B cell (primary cell): ENCODE measurements at regions not wholly inside any gene's neighbourhood (a gene's known extent, or its start where the extent isn't known, plus 50 kb on each side); places are given as distances from the start of the nearest gene placed in this dataset.

Experiments
- ATAC-seq: fragments of 200-7000 bp; cut with Tn5 transposase; one replicate; pipeline ENCODE4 v1.10.0; 2021; ENCODE audit warnings: low read depth, mild to moderate bottlenecking, moderate number of reproducible peaks, moderate library complexity
- CTCF ChIA-PET: fragments of 350-600 bp; sonication (Branson Sonifier 250); formaldehyde crosslinking; loops from one replicate; lab custom pipeline; 2021; ENCODE audit warnings: antibody characterized with exemption, inconsistent platforms; lab: Charles Lee
- POLR2A ChIA-PET: fragments of 350-600 bp; sonication (Branson Sonifier 250); formaldehyde crosslinking; loops from one replicate; lab custom pipeline; 2021; ENCODE audit warnings: antibody characterized with exemption; lab: Charles Lee
- DNase-seq: peaks from one replicate; pipeline ENCODE4 v3.0.0; 2013
- H2AFZ ChIP-seq: 2 replicates; pipeline ENCODE4 v1.6.1; 2012; ENCODE audit warnings: mild to moderate bottlenecking, low read depth, low read length; ENCODE audit not compliant: insufficient read depth, poor library complexity, severe bottlenecking
- H3K27ac ChIP-seq, 2 donors: 1 replicate in 1 of 2; 2 replicates in 1 of 2; pipeline ENCODE4 v1.5.1; 2012 to 2013; ENCODE audit warnings: low read length in 2 of 2, mild to moderate bottlenecking in 2 of 2, moderate library complexity in 1 of 2
- H3K27me3 ChIP-seq, 4 experiments: fragments of 200-600 bp in 1 of 4; sonication (generic) in 1 of 4; replicated peaks in 1 of 4; 1 replicate in 2 of 4; 2 replicates in 2 of 4; pipeline versions ENCODE4 v1.6.1 to v1.7.0; 2013 to 2016; ENCODE audit warnings: low read length in 3 of 4, mild to moderate bottlenecking in 2 of 4, mixed read lengths in 1 of 4, moderate library complexity in 1 of 4; ENCODE audit not compliant: insufficient read depth in 4 of 4, control insufficient read depth in 3 of 4; ENCODE audit errors: control extremely low read depth in 1 of 4
- H3K36me3 ChIP-seq, 2 experiments: replicated peaks in 1 of 2; 1 replicate in 1 of 2; 2 replicates in 1 of 2; pipeline versions ENCODE4 v1.6.1 to v1.7.1; 2013; ENCODE audit warnings: low read length in 1 of 2; ENCODE audit not compliant: insufficient read depth in 2 of 2, control insufficient read depth in 1 of 2; ENCODE audit errors: control extremely low read depth in 1 of 2, extremely low read depth in 1 of 2
- H3K4me1 ChIP-seq, 2 donors: fragments of 200-600 bp in 1 of 2; sonication (generic) in 1 of 2; 1 replicate in 1 of 2; 2 replicates in 1 of 2; pipeline versions ENCODE4 v1.5.1 to v1.6.1; 2013 to 2017; ENCODE audit warnings: low read length in 2 of 2; ENCODE audit not compliant: control insufficient read depth in 2 of 2, insufficient read depth in 2 of 2
- H3K4me2 ChIP-seq: replicated peaks from 2 replicates; pipeline ENCODE3; 2012; ENCODE audit warnings: mild to moderate bottlenecking, low read depth, low read length; ENCODE audit not compliant: poor library complexity, severe bottlenecking
- H3K4me3 ChIP-seq, 5 experiments: fragments of 200-600 bp in 1 of 5; sonication (generic) in 1 of 5; 1 replicate in 3 of 5; 2 replicates in 2 of 5; pipeline versions ENCODE4 v1.5.1 to v1.7.0; 2011 to 2016; ENCODE audit warnings: low read length in 4 of 5, mild to moderate bottlenecking in 4 of 5, low read depth in 2 of 5, control low read depth in 1 of 5, moderate library complexity in 1 of 5; ENCODE audit not compliant: insufficient read depth in 1 of 5; ENCODE audit errors: control extremely low read depth in 1 of 5, extremely low read depth in 1 of 5
- H3K79me2 ChIP-seq: fragments of 200-600 bp; sonication (generic); one replicate; pipeline ENCODE4 v1.6.0; 2016; ENCODE audit warnings: low read length; ENCODE audit not compliant: control insufficient read depth, insufficient read depth
- H3K9ac ChIP-seq: fragments of 200-600 bp; sonication (generic); 2 replicates; pipeline ENCODE4 v1.6.1; 2017; ENCODE audit warnings: mild to moderate bottlenecking, low read length, moderate library complexity
- H3K9me3 ChIP-seq, 3 donors: one replicate each; pipeline versions ENCODE4 v1.6.1 to v1.7.1; 2013; ENCODE audit warnings: low read length in 2 of 3; ENCODE audit not compliant: control insufficient read depth in 2 of 3, insufficient read depth in 1 of 3; ENCODE audit errors: control extremely low read depth in 1 of 3
- H4K20me1 ChIP-seq: 2 replicates; pipeline ENCODE4 v1.6.0; 2012; ENCODE audit warnings: mild to moderate bottlenecking, low read length; ENCODE audit not compliant: insufficient read depth, control insufficient read depth, poor library complexity, severe bottlenecking
- H3K27ac Mint-ChIP-seq: one replicate; pipeline ENCODE4 v1.8.0; 2021; ENCODE audit warnings: mixed read lengths
- H3K27me3 Mint-ChIP-seq: one replicate; pipeline ENCODE4 v1.8.0; 2021; ENCODE audit warnings: mixed read lengths
- H3K4me1 Mint-ChIP-seq: one replicate; pipeline ENCODE4 v1.8.0; 2021; ENCODE audit warnings: mixed read lengths
- H3K4me3 Mint-ChIP-seq: one replicate; pipeline ENCODE4 v1.8.0; 2021; ENCODE audit warnings: mixed read lengths
- H3K9me3 Mint-ChIP-seq: one replicate; pipeline ENCODE4 v1.8.0; 2022; ENCODE audit warnings: mixed read lengths; ENCODE audit not compliant: insufficient read depth
- CTCF ChIP-seq: fragments of 200-600 bp; IDR thresholded peaks from one replicate; pipeline ENCODE4 v1.8.0; 2022; ENCODE audit warnings: antibody characterized with exemption, mild to moderate bottlenecking
- EZH2 ChIP-seq: IDR thresholded peaks from 2 replicates; pipeline ENCODE4 v1.6.1; 2012; ENCODE audit warnings: borderline replicate concordance, low read depth, mild to moderate bottlenecking, moderate library complexity, low read length; ENCODE audit not compliant: insufficient read depth, poor library complexity, severe bottlenecking
- WGBS: methylation state at CpG from one replicate; pipeline ENCODE4 v1.1.5; 2013; ENCODE audit warnings: missing lambda C conversion rate; ENCODE audit not compliant: insufficient coverage; 5-methylcytosine and 5-hydroxymethylcytosine counted together
- intact Hi-C: fragments of 100-400 bp; cut with micrococcal nuclease; formaldehyde crosslinking; loops from one replicate; pipeline ENCODE4 v1.10.0; 2022

- no peaks in the 10 kb centered on the region for H3K27me3 ChIP-seq
- CTCF ChIA-PET = no interaction called here
- no peaks in the 10 kb centered on the region for H3K79me2 ChIP-seq
- no peak overlapping the region for H3K4me3 ChIP-seq
- no peaks in the 10 kb centered on the region for H3K4me1 Mint-ChIP-seq
- no peak overlapping the region for H3K4me3 Mint-ChIP-seq
- no peaks in the 10 kb centered on the region for H3K4me1 ChIP-seq
- no peak overlapping the region for H3K27ac ChIP-seq
- H3K27me3 Mint-ChIP-seq = no peaks in the 10 kb centered on the region
- H3K9ac ChIP-seq = no peak overlapping the region
- ATAC-seq = no peak
- intact Hi-C loops = no loop called here
- no peak overlapping the region for H3K4me2 ChIP-seq
- H2AFZ ChIP-seq = no peak overlapping the region
- POLR2A ChIA-PET = no interaction called here
- no peaks in the 10 kb centered on the region for H3K36me3 ChIP-seq
- H3K9me3 ChIP-seq = peaks cover 0 to 4% (median under 1%) of the 10 kb centered on the region in 3 donors
- H3K9me3 Mint-ChIP-seq = no peaks in the 10 kb centered on the region
- H3K27ac Mint-ChIP-seq = no peak overlapping the region
- DNase-seq = no peak
- TF ChIP-seq CTCF = no peak
- TF ChIP-seq EZH2 = no peak
- no peaks in the 10 kb centered on the region for H4K20me1 ChIP-seq
- WGBS = no CpG with 5 or more reads among the region's 1 CpG
Observed at GRCh38 chr14:84674636-84675035, 855.3 kb upstream of the FLRT2 start.

- H3K9me3 ChIP-seq = peaks cover 0 to 2% (median 0%) of the 10 kb centered on the region in 3 donors
- no peaks in the 10 kb centered on the region for H3K4me1 Mint-ChIP-seq
- ATAC-seq (no peak), DNase-seq (no peak)
- intact Hi-C loops = no loop called here
- H3K4me2 ChIP-seq = no peak overlapping the region
- ChIA-PET POLR2A (no interaction called here), CTCF (interaction anchor here (0.6 kb wide), 1 partner anchor 638 kb away, joined by 3 read pairs; no protein-coding TSS in a partner anchor)
- H3K27me3 ChIP-seq = no peaks in the 10 kb centered on the region
- no peak overlapping the region for H3K4me3 ChIP-seq
- H3K27ac ChIP-seq = no peak overlapping the region
- TF ChIP-seq EZH2 (no peak), CTCF (no peak)
- H4K20me1 ChIP-seq = no peaks in the 10 kb centered on the region
- peaks cover 13% of the 10 kb centered on the region for H3K9me3 Mint-ChIP-seq
- H3K27me3 Mint-ChIP-seq = no peaks in the 10 kb centered on the region
- H3K4me1 ChIP-seq = no peaks in the 10 kb centered on the region
- H3K9ac ChIP-seq = no peak overlapping the region
- no peaks in the 10 kb centered on the region for H3K36me3 ChIP-seq
- WGBS = no CpG with 5 or more reads among the region's 3 CpGs
- no peak overlapping the region for H3K27ac Mint-ChIP-seq
- H3K4me3 Mint-ChIP-seq = no peak overlapping the region
- no peak overlapping the region for H2AFZ ChIP-seq
- no peaks in the 10 kb centered on the region for H3K79me2 ChIP-seq
Observed at GRCh38 chr14:84686550-84686949, 843.4 kb upstream of the FLRT2 start.
